ENCODE measurements at regions not wholly inside any gene's neighbourhood (a gene's known extent, or its start where the extent isn't known, plus 50 kb on each side); places are given as distances from the start of the nearest gene placed in this dataset.

GRCh38 chr9:107984956-107985355, 495.4 kb upstream of the KLF4 start:
- Histone ChIP-seq H3K27ac (ENCODE audit: low read depth, low read length) (no peak overlapping the region), H3K27me3 (ENCODE audit: control insufficient read depth in 1 of 2, insufficient read depth in 2 of 2, low read length in 2 of 2) (no peaks in the 10 kb centered on the region), H3K9me3 (ENCODE audit: low read length) (no peaks in the 10 kb centered on the region), H3K4me1 (ENCODE audit: insufficient read depth, low read length) (no peaks in the 10 kb centered on the region), H3K36me3 (ENCODE audit: insufficient read depth, low read length) (no peaks in the 10 kb centered on the region), H3K9ac (ENCODE audit: low read length) (no peak overlapping the region), H3K4me3 (ENCODE audit: low read depth in 1 of 2, low read length in 2 of 2) (no peak overlapping the region)

GRCh38 chr9:107983762-107984161, 494.2 kb upstream of the KLF4 start:
- Histone ChIP-seq H3K27ac (ENCODE audit: low read depth, low read length) (no peak overlapping the region), H3K36me3 (ENCODE audit: insufficient read depth, low read length) (no peaks in the 10 kb centered on the region), H3K4me1 (ENCODE audit: insufficient read depth, low read length) (no peaks in the 10 kb centered on the region), H3K9ac (ENCODE audit: low read length) (no peak overlapping the region), H3K9me3 (ENCODE audit: low read length) (no peaks in the 10 kb centered on the region), H3K27me3 (ENCODE audit: control insufficient read depth in 1 of 2, insufficient read depth in 2 of 2, low read length in 2 of 2) (no peaks in the 10 kb centered on the region), H3K4me3 (ENCODE audit: low read depth in 1 of 2, low read length in 2 of 2) (no peak overlapping the region)

DNA sequence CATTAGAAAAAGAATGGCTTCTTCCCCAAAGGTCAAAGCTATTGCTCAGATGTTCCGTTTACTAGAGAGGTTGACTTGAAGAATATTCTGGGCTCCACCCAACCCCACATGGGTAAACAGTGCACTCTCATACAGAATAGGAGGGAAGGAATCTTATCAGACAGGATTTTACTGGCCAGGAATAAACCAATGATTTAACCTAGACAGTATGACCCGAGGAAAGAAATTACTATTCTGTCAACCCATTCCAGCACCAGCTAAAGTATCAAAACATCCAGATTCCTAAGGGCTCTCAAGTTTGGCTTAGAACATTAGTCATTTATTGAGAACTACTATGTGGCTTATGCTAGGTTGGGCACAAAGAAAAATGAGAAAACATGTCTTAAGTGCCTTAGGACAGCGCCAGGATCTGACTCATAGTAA, 493.6 kb upstream of the KLF4 start:
- no peak overlapping the region for H3K9ac ChIP-seq (ENCODE audit: low read length)
- no peaks in the 10 kb centered on the region for H3K36me3 ChIP-seq (ENCODE audit: insufficient read depth, low read length)
- no peak overlapping the region for H3K27ac ChIP-seq (ENCODE audit: low read depth, low read length)
- no peak overlapping the region for H3K4me3 ChIP-seq (ENCODE audit: low read depth in 1 of 2, low read length in 2 of 2)
- no peaks in the 10 kb centered on the region for H3K4me1 ChIP-seq (ENCODE audit: insufficient read depth, low read length)
- H3K27me3 ChIP-seq (ENCODE audit: control insufficient read depth in 1 of 2, insufficient read depth in 2 of 2, low read length in 2 of 2), result no peaks in the 10 kb centered on the region
- no peaks in the 10 kb centered on the region for H3K9me3 ChIP-seq (ENCODE audit: low read length)

GRCh38 chr9:107982745-107983144, 493.2 kb upstream of the KLF4 start:
- Histone ChIP-seq H3K9ac (ENCODE audit: low read length) (no peak overlapping the region), H3K4me3 (ENCODE audit: low read depth in 1 of 2, low read length in 2 of 2) (no peak overlapping the region), H3K27me3 (ENCODE audit: control insufficient read depth in 1 of 2, insufficient read depth in 2 of 2, low read length in 2 of 2) (no peaks in the 10 kb centered on the region), H3K27ac (ENCODE audit: low read depth, low read length) (no peak overlapping the region), H3K4me1 (ENCODE audit: insufficient read depth, low read length) (no peaks in the 10 kb centered on the region), H3K36me3 (ENCODE audit: insufficient read depth, low read length) (no peaks in the 10 kb centered on the region), H3K9me3 (ENCODE audit: low read length) (no peaks in the 10 kb centered on the region)

DNA sequence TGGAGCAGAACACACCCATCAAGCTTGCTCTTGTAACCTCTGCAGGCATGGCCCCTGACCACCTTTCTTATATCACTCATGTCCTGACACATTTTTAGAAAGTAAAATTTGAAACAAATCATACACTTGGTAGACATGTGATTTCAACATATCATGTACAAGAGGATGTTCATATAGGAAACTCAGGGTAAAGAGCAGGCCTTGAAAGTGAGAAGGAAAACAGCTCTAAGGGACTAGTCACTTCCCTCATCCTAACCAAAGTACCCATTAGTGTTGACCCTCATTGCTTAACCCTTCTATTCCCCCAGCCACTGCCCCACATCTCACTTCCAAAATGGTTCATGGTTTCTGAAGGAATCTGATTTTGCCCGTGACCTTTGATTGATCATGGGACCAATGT, 492.4 kb upstream of the KLF4 start:
- no peaks in the 10 kb centered on the region for H3K4me1 ChIP-seq (ENCODE audit: insufficient read depth, low read length)
- no peaks in the 10 kb centered on the region for H3K36me3 ChIP-seq (ENCODE audit: insufficient read depth, low read length)
- H3K27ac ChIP-seq (ENCODE audit: low read depth, low read length), result no peak overlapping the region
- H3K9ac ChIP-seq (ENCODE audit: low read length), result no peak overlapping the region
- no peaks in the 10 kb centered on the region for H3K27me3 ChIP-seq (ENCODE audit: control insufficient read depth in 1 of 2, insufficient read depth in 2 of 2, low read length in 2 of 2)
- H3K4me3 ChIP-seq (ENCODE audit: low read depth in 1 of 2, low read length in 2 of 2), result no peak overlapping the region
- H3K9me3 ChIP-seq (ENCODE audit: low read length), result no peaks in the 10 kb centered on the region

GRCh38 chr9:107980984-107981383, 491.4 kb upstream of the KLF4 start:
- Histone ChIP-seq H3K9me3 (ENCODE audit: low read length) (no peaks in the 10 kb centered on the region), H3K36me3 (ENCODE audit: insufficient read depth, low read length) (no peaks in the 10 kb centered on the region), H3K27me3 (ENCODE audit: control insufficient read depth in 1 of 2, insufficient read depth in 2 of 2, low read length in 2 of 2) (no peaks in the 10 kb centered on the region)

DNA sequence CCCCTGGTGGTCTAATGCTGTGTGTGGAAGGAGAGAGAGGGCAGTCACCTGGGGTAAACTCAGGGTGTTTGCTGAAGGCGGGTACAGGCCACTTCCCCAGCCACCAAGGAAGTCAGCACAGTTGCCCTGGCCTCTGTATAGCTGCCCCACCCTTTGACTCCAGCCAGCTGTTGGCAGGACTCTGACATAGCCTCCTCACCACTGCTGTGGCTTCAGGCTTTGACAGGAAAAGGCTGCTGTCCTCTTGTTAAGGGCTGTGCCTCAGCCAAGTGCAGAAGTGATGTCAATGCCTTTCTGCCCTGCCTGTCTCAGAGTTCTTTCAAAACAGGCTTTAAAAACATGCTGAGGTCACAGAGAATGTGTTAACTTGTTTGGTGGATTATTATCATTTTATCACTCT, 487.2 kb upstream of the KLF4 start:
- Histone ChIP-seq H3K36me3 (ENCODE audit: insufficient read depth, low read length) (no peaks in the 10 kb centered on the region), H3K27me3 (ENCODE audit: control insufficient read depth in 1 of 2, insufficient read depth in 2 of 2, low read length in 2 of 2) (no peaks in the 10 kb centered on the region), H3K27ac (ENCODE audit: low read depth, low read length) (no peak overlapping the region), H3K9ac (ENCODE audit: low read length) (no peak overlapping the region), H3K4me3 (ENCODE audit: low read depth in 1 of 2, low read length in 2 of 2) (no peak overlapping the region), H3K4me1 (ENCODE audit: insufficient read depth, low read length) (no peaks in the 10 kb centered on the region), H3K9me3 (ENCODE audit: low read length) (no peaks in the 10 kb centered on the region)

More at GRCh38 chr9:107980984-107981383, 491.4 kb upstream of the KLF4 start:
- Histone ChIP-seq H3K9ac (ENCODE audit: low read length) (no peak overlapping the region), H3K27ac (ENCODE audit: low read depth, low read length) (no peak overlapping the region), H3K4me3 (ENCODE audit: low read depth in 1 of 2, low read length in 2 of 2) (no peak overlapping the region), H3K4me1 (ENCODE audit: insufficient read depth, low read length) (no peaks in the 10 kb centered on the region)

DNA sequence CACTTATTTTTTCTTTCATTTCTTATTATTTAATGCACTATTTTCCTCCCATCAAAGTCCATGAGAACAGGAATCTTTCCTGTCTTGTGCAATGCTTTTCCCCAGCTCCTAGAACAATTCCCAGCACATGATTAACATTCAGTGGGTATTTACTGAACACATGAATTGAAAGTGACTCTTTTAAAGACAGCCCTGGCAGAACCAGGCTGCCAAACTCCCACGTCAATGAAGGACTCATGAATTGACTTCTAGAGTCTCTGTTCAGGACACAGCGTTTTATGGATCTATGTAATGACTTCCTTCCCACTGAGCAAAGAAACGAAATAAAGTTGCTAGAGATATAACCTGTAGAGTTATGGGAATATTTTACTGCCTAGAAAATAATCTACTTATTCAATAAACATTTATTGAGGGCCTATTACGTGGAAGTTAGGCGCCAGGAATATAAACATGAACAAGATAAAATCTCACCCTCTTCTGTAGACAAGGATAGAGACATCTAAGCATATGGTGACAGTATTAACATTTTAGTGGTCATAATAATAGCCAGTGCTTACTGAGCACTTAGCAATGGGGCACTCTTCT, 485.9 kb upstream of the KLF4 start:
- H3K9ac ChIP-seq (ENCODE audit: low read length), result no peak overlapping the region
- no peaks in the 10 kb centered on the region for H3K4me1 ChIP-seq (ENCODE audit: insufficient read depth, low read length)
- H3K4me3 ChIP-seq (ENCODE audit: low read depth in 1 of 2, low read length in 2 of 2), result no peak overlapping the region
- no peaks in the 10 kb centered on the region for H3K9me3 ChIP-seq (ENCODE audit: low read length)
- no peaks in the 10 kb centered on the region for H3K27me3 ChIP-seq (ENCODE audit: control insufficient read depth in 1 of 2, insufficient read depth in 2 of 2, low read length in 2 of 2)
- no peak overlapping the region for H3K27ac ChIP-seq (ENCODE audit: low read depth, low read length)
- H3K36me3 ChIP-seq (ENCODE audit: insufficient read depth, low read length), result no peaks in the 10 kb centered on the region

GRCh38 chr9:107973451-107973850, 483.9 kb upstream of the KLF4 start:
- Histone ChIP-seq H3K4me1 (ENCODE audit: insufficient read depth, low read length) (no peaks in the 10 kb centered on the region), H3K27ac (ENCODE audit: low read depth, low read length) (no peak overlapping the region), H3K4me3 (ENCODE audit: low read depth in 1 of 2, low read length in 2 of 2) (no peak overlapping the region), H3K9ac (ENCODE audit: low read length) (no peak overlapping the region), H3K27me3 (ENCODE audit: control insufficient read depth in 1 of 2, insufficient read depth in 2 of 2, low read length in 2 of 2) (no peaks in the 10 kb centered on the region), H3K9me3 (ENCODE audit: low read length) (no peaks in the 10 kb centered on the region), H3K36me3 (ENCODE audit: insufficient read depth, low read length) (no peaks in the 10 kb centered on the region)

- Histone ChIP-seq H3K9me3 (ENCODE audit: low read length) (no peaks in the 10 kb centered on the region), H3K36me3 (ENCODE audit: insufficient read depth, low read length) (no peaks in the 10 kb centered on the region), H3K27me3 (ENCODE audit: control insufficient read depth in 1 of 2, insufficient read depth in 2 of 2, low read length in 2 of 2) (no peaks in the 10 kb centered on the region), H3K27ac (ENCODE audit: low read depth, low read length) (no peak overlapping the region), H3K9ac (ENCODE audit: low read length) (no peak overlapping the region), H3K4me1 (ENCODE audit: insufficient read depth, low read length) (no peaks in the 10 kb centered on the region), H3K4me3 (ENCODE audit: low read depth in 1 of 2, low read length in 2 of 2) (no peak overlapping the region)
These were observed 482.8 kb upstream of the KLF4 start for GRCh38 chr9:107972346-107972745.

DNA sequence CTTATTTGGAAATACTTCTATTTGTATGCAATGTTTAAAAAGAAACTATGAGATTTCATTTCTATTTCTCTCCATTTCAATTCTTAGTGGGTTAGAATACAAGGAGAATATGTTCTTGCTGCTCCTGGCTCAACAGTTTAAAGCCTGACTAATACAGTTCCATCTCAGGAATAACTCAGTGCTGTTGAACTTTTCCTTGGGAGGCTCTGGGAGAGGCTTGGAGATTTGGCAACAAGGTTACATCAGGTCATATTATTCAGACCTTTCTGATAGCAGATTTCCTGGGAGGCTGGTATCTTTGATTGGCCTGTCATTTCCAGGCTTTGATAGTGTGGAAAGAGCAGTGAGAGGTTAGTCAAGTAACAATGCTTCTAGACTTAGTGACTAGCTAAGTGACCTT, 481.7 kb upstream of the KLF4 start:
- no peaks in the 10 kb centered on the region for H3K9me3 ChIP-seq (ENCODE audit: low read length)
- H3K27ac ChIP-seq (ENCODE audit: low read depth, low read length), result no peak overlapping the region
- H3K9ac ChIP-seq (ENCODE audit: low read length), result no peak overlapping the region
- no peaks in the 10 kb centered on the region for H3K27me3 ChIP-seq (ENCODE audit: control insufficient read depth in 1 of 2, insufficient read depth in 2 of 2, low read length in 2 of 2)
- no peaks in the 10 kb centered on the region for H3K4me1 ChIP-seq (ENCODE audit: insufficient read depth, low read length)
- no peak overlapping the region for H3K4me3 ChIP-seq (ENCODE audit: low read depth in 1 of 2, low read length in 2 of 2)
- no peaks in the 10 kb centered on the region for H3K36me3 ChIP-seq (ENCODE audit: insufficient read depth, low read length)

GRCh38 chr9:107970726-107971125, 481.2 kb upstream of the KLF4 start:
- H3K36me3 ChIP-seq (ENCODE audit: insufficient read depth, low read length), result no peaks in the 10 kb centered on the region
- H3K27ac ChIP-seq (ENCODE audit: low read depth, low read length), result no peak overlapping the region
- H3K4me1 ChIP-seq (ENCODE audit: insufficient read depth, low read length), result no peaks in the 10 kb centered on the region
- H3K9me3 ChIP-seq (ENCODE audit: low read length), result no peaks in the 10 kb centered on the region
- H3K4me3 ChIP-seq (ENCODE audit: low read depth in 1 of 2, low read length in 2 of 2), result no peak overlapping the region
- no peaks in the 10 kb centered on the region for H3K27me3 ChIP-seq (ENCODE audit: control insufficient read depth in 1 of 2, insufficient read depth in 2 of 2, low read length in 2 of 2)
- no peak overlapping the region for H3K9ac ChIP-seq (ENCODE audit: low read length)

Data from muscle layer of colon (tissue), 2 donors.